ENCODE measurements at regions not wholly inside any gene's neighbourhood (a gene's known extent, or its start where the extent isn't known, plus 50 kb on each side); places are given as distances from the start of the nearest gene placed in this dataset.

GRCh38 chr15:95368755-95369601 is 961.5 kb upstream of the NR2F2 start:
- peaks cover 4% of the 10 kb centered on the region for H3K4me1 ChIP-seq (ENCODE audit: control insufficient read depth, extremely low read depth, insufficient read depth, low read length)
- no peaks in the 10 kb centered on the region for H3K27me3 ChIP-seq (ENCODE audit: control insufficient read depth, insufficient read depth, low read length)
- no peak overlapping the region for H2AFZ ChIP-seq (ENCODE audit: low read length)
- H3K36me3 ChIP-seq (ENCODE audit: control insufficient read depth, insufficient read depth, low read length): no peaks in the 10 kb centered on the region
- H3K4me3 ChIP-seq (replicated peaks in 1 of 4; ENCODE audit: control extremely low read depth in 1 of 4, insufficient read depth in 1 of 4, low read depth in 3 of 4, low read length in 4 of 4): no peak overlapping the region
- DNase-seq (ENCODE audit: low read depth in 2 of 2): no peak
- H3K9ac ChIP-seq (ENCODE audit: insufficient read depth, low read length): no peak overlapping the region
- TF ChIP-seq CTCF (conservative IDR thresholded peaks at IDR 0.05 in 1 of 2, IDR thresholded peaks at IDR 0.05 in 1 of 2; ENCODE audit: low read depth in 1 of 2, low read length in 2 of 2): no peak
- TF ChIP-seq EZH2 (IDR thresholded peaks at IDR 0.05; ENCODE audit: low read length, missing control alignments): no peak
- no peak overlapping the region for H3K27ac ChIP-seq (ENCODE audit: insufficient read depth, low read length)
- no peak overlapping the region for H3K4me2 ChIP-seq (ENCODE audit: extremely low read depth, insufficient read depth, low read length)
- H4K20me1 ChIP-seq (ENCODE audit: control insufficient read depth, extremely low read depth, insufficient read depth, low read length): no peaks in the 10 kb centered on the region
- H3K79me2 ChIP-seq (ENCODE audit: control insufficient read depth, insufficient read depth, low read length): no peaks in the 10 kb centered on the region
- no peaks in the 10 kb centered on the region for H3K9me3 ChIP-seq (ENCODE audit: control insufficient read depth, insufficient read depth, low read depth, low read length)

- DNase-seq (ENCODE audit: low read depth in 2 of 2): no peak
- Histone ChIP-seq H3K9me3 (ENCODE audit: control insufficient read depth, insufficient read depth, low read depth, low read length) (no peaks in the 10 kb centered on the region), H3K36me3 (ENCODE audit: control insufficient read depth, insufficient read depth, low read length) (no peaks in the 10 kb centered on the region), H3K4me2 (ENCODE audit: extremely low read depth, insufficient read depth, low read length) (no peak overlapping the region), H3K9ac (ENCODE audit: insufficient read depth, low read length) (no peak overlapping the region), H4K20me1 (ENCODE audit: control insufficient read depth, extremely low read depth, insufficient read depth, low read length) (no peaks in the 10 kb centered on the region), H3K4me1 (ENCODE audit: control insufficient read depth, extremely low read depth, insufficient read depth, low read length) (peaks cover 4% of the 10 kb centered on the region), H3K27me3 (ENCODE audit: control insufficient read depth, insufficient read depth, low read length) (no peaks in the 10 kb centered on the region), H3K79me2 (ENCODE audit: control insufficient read depth, insufficient read depth, low read length) (no peaks in the 10 kb centered on the region), H2AFZ (ENCODE audit: low read length) (no peak overlapping the region), H3K27ac (ENCODE audit: insufficient read depth, low read length) (no peak overlapping the region), H3K4me3 (replicated peaks in 1 of 4; ENCODE audit: control extremely low read depth in 1 of 4, insufficient read depth in 1 of 4, low read depth in 3 of 4, low read length in 4 of 4) (no peak overlapping the region)
- no peak for TF ChIP-seq CTCF (conservative IDR thresholded peaks at IDR 0.05 in 1 of 2, IDR thresholded peaks at IDR 0.05 in 1 of 2; ENCODE audit: low read depth in 1 of 2, low read length in 2 of 2)
- no peak for TF ChIP-seq EZH2 (IDR thresholded peaks at IDR 0.05; ENCODE audit: low read length, missing control alignments)
Measured at GRCh38 chr15:95370291-95370690, 960.2 kb upstream of the NR2F2 start.

GRCh38 chr15:95371664-95372063 is 958.8 kb upstream of the NR2F2 start:
- DNase-seq (ENCODE audit: low read depth in 2 of 2): peak; percentile 37 to 53
- H3K27me3 ChIP-seq (ENCODE audit: control insufficient read depth, insufficient read depth, low read length): no peaks in the 10 kb centered on the region

More at GRCh38 chr15:95371664-95372063, 958.8 kb upstream of the NR2F2 start:
- Histone ChIP-seq H3K4me1 (ENCODE audit: control insufficient read depth, extremely low read depth, insufficient read depth, low read length) (no peaks in the 10 kb centered on the region), H3K9ac (ENCODE audit: insufficient read depth, low read length) (no peak overlapping the region), H3K36me3 (ENCODE audit: control insufficient read depth, insufficient read depth, low read length) (no peaks in the 10 kb centered on the region), H2AFZ (ENCODE audit: low read length) (no peak overlapping the region), H3K4me2 (ENCODE audit: extremely low read depth, insufficient read depth, low read length) (no peak overlapping the region), H3K79me2 (ENCODE audit: control insufficient read depth, insufficient read depth, low read length) (no peaks in the 10 kb centered on the region), H3K27ac (ENCODE audit: insufficient read depth, low read length) (no peak overlapping the region), H4K20me1 (ENCODE audit: control insufficient read depth, extremely low read depth, insufficient read depth, low read length) (no peaks in the 10 kb centered on the region), H3K9me3 (ENCODE audit: control insufficient read depth, insufficient read depth, low read depth, low read length) (no peaks in the 10 kb centered on the region), H3K4me3 (replicated peaks in 1 of 4; ENCODE audit: control extremely low read depth in 1 of 4, insufficient read depth in 1 of 4, low read depth in 3 of 4, low read length in 4 of 4) (no peak overlapping the region)
- TF ChIP-seq CTCF (conservative IDR thresholded peaks at IDR 0.05 in 1 of 2, IDR thresholded peaks at IDR 0.05 in 1 of 2; ENCODE audit: low read depth in 1 of 2, low read length in 2 of 2) (no peak), EZH2 (IDR thresholded peaks at IDR 0.05; ENCODE audit: low read length, missing control alignments) (no peak)

Data from fibroblast of lung (primary cell).